AG08395 (cell line): ENCODE measurements at regions not wholly inside any gene's neighbourhood (a gene's known extent, or its start where the extent isn't known, plus 50 kb on each side); places are given as distances from the start of the nearest gene placed in this dataset.
A peak's percentile ranks its signal among the peaks of the same experiment; 100 is the strongest.
"Not testable (repeated sequence)": the region's sequence is repeated elsewhere in the genome, so short reads cannot be mapped to it uniquely, and the experiment has no call there.

Experiments used
- DNase-seq: peaks from one replicate; pipeline ENCODE4 v3.0.0; 2012; ENCODE audit warnings: mixed read lengths, low spot score

GRCh38 chr1:79302380-79302930 lies 295.9 kb upstream of the ADGRL4 start:
- no peak for DNase-seq

GRCh38 chr1:79295967-79296366 lies 289.4 kb upstream of the ADGRL4 start:
- DNase-seq, result no peak

DNA sequence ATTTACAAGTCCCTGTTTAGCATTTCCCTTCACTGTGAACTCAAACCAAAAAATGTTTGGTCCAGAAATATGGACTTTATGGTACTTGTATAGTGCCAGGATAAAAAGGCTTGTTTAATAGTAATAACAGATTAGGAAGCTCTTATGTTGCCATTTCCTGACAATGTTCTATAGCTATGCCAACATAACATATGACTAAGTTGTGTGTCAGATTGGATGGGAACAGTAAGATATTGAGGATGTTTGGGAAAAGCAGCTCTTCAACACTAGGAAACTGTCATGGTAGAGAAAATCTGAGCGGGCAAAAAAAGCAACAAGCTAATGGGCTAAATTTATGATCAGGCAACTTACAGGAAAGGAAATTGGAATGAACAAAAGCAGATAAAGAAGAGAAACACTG lies 287.1 kb upstream of the ADGRL4 start:
- no peak for DNase-seq

- DNase-seq, result no peak
Observed at GRCh38 chr1:79290927-79291474, 284.5 kb upstream of the ADGRL4 start.

DNA sequence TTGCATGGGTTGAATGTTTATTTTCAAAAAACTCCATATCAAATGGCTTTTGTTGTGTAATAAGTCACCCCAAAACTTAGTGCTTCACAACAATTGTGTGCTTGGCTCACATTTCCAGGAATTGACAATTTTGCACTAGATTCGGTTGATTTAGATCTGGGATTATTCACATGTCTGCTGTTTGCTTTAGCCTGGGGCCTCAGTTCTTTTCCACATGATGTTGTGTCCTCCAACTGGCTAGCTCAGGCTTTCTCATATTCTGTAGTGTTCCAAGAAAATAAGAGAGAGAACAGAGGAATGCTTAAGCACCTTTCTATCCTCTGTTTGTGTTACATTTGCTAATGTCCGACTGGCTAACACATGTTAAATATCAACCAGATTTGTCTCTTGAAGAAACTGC lies 281.5 kb upstream of the ADGRL4 start:
- DNase-seq, result no peak

DNA sequence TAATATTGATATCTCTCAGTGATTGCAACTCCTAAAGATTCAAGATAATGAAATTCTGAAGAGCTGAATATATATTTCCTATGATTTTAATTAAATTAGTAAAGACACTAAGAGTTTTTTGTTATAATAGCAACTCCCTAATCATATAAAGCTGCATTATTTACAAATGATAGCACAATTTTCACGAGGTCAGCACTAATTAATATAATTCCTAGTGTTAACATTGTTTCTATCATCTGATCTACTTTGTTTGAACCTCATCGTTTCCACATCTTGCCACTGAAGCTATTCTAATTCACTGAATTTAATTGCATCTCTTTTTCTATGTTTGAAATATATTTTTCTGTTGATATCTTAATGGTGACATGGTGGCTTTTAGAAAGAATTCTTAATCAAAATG lies 279.1 kb upstream of the ADGRL4 start:
- no peak for DNase-seq

DNA sequence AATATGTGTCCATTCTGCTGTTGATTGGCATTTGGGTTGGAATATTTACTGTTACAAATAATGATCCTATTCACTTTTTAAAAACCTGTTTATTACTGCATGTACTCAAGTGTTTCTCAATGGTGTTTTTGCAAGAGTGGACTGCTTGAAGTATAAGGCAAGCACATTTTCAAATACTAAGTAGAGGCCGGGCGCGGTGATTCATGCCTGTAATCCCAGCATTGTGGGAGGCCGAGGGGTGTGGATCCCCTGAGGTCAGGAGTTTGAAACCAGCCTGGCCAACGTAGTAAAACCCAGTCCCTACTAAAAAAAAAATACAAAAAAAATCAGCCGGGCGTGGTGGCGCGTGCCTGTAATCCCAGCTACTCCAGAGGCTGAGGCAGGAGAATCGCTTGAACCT lies 276.9 kb upstream of the ADGRL4 start:
- no peak for DNase-seq

GRCh38 chr1:79281442-79281841 lies 274.9 kb upstream of the ADGRL4 start:
- DNase-seq, result no peak

GRCh38 chr1:79271759-79272158 lies 265.2 kb upstream of the ADGRL4 start:
- DNase-seq, result no peak

GRCh38 chr1:79264975-79265818 lies 258.7 kb upstream of the ADGRL4 start:
- DNase-seq, result no peak

DNA sequence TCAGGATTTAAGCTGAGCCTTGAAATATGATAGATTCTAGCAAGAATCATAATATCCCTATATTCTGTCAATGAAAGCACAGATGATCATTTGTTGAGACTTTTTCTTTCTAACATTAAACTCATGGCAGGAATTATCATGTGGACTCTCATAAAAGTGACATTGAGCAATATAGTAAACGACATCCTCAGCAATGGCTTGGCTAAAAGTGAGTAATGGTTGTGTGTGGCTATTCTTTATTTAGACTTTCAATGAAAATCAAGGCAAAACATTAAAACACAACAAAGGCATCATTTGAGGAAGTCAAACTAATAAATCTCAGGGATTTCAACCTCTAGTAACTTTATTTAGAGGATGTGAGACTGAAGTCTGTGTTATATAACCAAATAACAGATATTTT lies 257.8 kb upstream of the ADGRL4 start:
- DNase-seq, result no peak

DNA sequence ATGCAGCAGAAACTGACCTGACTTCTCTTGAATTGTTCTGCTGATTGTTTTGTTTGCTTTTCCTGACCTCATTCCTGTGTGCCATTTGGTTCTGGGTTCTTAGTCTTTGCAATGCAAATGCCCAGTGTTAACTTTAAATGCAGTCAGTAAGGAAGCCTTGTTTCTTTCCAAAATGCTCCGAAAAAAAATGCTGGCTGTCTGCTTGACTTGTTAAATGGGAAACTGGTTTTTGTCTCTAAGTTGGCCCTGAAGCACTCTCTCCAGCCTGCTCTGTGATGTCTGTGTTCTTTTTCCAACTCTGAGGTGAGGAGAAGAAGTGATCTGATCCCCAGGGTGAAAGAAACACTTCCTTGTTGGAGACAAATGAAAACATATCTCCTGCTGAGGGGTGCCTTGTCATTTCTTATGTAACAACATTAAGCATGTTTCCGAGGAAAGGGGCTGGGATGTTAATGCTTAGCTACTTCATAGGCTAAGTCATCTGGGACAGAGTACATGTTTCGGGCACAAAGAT lies 256.3 kb upstream of the ADGRL4 start:
- DNase-seq, result no peak

- DNase-seq, result peak; percentile 58
Observed at GRCh38 chr1:79259390-79260336, 253.1 kb upstream of the ADGRL4 start.

DNA sequence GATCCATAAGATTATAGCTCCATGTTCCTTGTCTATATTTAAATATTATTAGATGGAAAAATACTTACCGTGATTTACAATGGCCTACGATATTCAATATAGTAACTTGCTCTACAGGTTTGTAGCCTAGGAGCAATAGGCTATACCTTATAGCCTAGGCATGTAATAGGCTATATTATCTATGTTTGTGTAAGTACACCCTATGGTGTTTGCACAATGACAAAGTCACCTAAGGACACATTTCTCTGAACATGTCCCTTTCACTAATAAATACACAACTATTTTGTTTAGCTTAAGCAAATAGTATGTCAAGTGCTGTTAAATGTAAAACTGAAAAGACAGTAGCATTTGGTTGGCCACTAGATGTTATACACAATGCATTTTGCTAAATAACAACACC lies 248.9 kb upstream of the ADGRL4 start:
- DNase-seq, result no peak

DNA sequence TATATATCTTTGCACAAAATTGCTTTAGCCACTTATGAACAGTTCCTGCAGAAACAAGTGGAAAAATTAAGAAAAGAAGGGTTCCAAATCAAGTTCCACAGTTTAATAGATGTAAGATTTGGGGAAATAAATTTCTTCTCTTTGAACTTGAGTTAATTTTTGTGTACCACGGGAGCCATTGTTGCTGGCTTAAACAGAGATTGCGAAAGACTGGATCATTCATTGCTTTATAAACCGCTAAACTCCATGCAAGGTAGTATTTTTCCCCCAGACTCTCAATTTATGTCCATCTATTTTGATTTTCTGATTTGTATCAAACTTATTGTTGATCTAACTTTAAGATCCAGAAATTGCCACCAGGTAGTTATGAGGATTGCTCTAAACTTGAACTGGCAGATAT lies 246.1 kb upstream of the ADGRL4 start:
- no peak for DNase-seq

GRCh38 chr1:79239840-79240239 lies 233.3 kb upstream of the ADGRL4 start:
- no peak for DNase-seq

GRCh38 chr1:79235301-79236002 lies 228.9 kb upstream of the ADGRL4 start:
- DNase-seq, result peak; percentile 2

GRCh38 chr1:79232818-79233217 lies 226.3 kb upstream of the ADGRL4 start:
- no peak for DNase-seq

DNA sequence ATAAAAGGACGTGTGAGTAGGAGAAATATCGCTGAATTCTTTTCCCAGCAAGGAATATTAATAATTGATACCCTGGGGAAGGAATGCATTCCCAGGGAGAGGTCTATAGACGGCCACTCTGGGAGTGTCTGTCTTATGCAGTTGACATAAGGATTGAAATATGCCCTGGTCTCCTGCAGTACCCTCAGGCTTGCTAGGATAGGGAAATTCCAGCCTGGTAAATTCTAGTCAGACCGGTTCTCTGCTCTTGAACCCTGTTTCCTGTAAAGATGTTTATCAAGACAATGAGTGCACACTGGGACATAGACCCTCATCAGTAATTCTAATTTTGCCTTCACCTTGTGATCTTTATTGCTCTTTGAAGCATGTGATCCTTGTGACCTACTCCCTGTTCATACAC lies 224.2 kb upstream of the ADGRL4 start:
- not testable (repeated sequence) for DNase-seq

DNA sequence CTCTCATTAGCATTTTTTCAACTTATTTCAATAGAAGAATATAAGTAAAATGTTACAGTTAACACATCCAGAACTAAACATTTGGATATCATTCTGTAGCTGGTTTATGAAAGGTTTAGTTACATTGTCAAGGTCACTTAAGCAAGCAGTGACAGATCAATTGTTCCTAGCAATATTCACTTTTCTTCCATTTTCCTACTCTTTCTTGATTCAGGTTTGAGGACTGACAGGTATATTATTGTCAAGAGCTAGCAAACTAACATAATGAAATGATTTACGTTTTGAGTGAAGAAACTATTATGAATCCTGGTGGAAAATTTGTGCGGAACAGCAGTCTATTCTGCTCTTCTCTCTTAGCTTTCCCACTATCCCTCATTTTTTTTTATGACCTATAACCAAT lies 220.4 kb upstream of the ADGRL4 start:
- no peak for DNase-seq

DNA sequence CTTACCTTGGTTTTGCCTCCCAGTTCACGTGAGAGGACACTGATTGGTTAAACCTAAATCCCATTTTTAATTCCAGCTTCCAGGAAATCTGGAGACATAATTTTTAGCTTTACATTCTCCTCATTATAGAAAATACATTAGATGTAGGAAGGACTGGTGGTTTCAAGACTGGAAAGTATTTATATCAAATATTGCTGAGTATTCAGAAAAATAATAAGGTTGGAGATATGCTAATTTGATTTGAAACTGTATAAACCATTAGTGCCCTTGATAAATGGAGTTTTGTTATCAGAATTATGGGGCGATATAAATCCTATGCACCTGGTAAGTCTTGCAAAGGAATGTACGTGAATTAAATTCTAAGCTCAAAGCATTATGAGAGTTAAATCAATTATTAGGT lies 218.0 kb upstream of the ADGRL4 start:
- no peak for DNase-seq

GRCh38 chr1:79220509-79220908 lies 214.0 kb upstream of the ADGRL4 start:
- DNase-seq, result no peak
